ENCODE measurements at regions not wholly inside any gene's neighbourhood (a gene's known extent, or its start where the extent isn't known, plus 50 kb on each side); places are given as distances from the start of the nearest gene placed in this dataset.

GRCh38 chr1:191453487-191453886, 704.8 kb upstream of the RGS18 start:
- Histone ChIP-seq H3K4me2 (ENCODE audit: low read length) (no peak overlapping the region), H3K27ac (ENCODE audit: low read length) (no peak overlapping the region), H3K36me3 (replicated peaks; ENCODE audit: low read depth, low read length) (no peaks in the 10 kb centered on the region), H3K9me3 (ENCODE audit: insufficient read depth, low read length) (no peaks in the 10 kb centered on the region), H3K9ac (ENCODE audit: low read length) (no peak overlapping the region), H3K4me1 (ENCODE audit: low read length) (peaks cover 5% of the 10 kb centered on the region), H3K79me2 (ENCODE audit: low read length) (no peaks in the 10 kb centered on the region), H3K27me3 (ENCODE audit: low read depth, low read length) (no peaks in the 10 kb centered on the region), H2AFZ (ENCODE audit: low read depth, low read length) (no peak overlapping the region), H4K20me1 (ENCODE audit: insufficient read depth, low read length) (no peaks in the 10 kb centered on the region), H3K4me3 (ENCODE audit: low read length) (no peak overlapping the region)
- TF ChIP-seq EZH2phosphoT487 (IDR thresholded peaks at IDR 0.05; ENCODE audit: low read depth) = no peak
- peak; percentile 36 for TF ChIP-seq CTCF (IDR thresholded peaks at IDR 0.05; ENCODE audit: low read depth, low read length)

- H3K79me2 ChIP-seq (ENCODE audit: low read length) = no peaks in the 10 kb centered on the region
- no peaks in the 10 kb centered on the region for H3K36me3 ChIP-seq (replicated peaks; ENCODE audit: low read depth, low read length)
- no peaks in the 10 kb centered on the region for H3K27me3 ChIP-seq (ENCODE audit: low read depth, low read length)
- H3K9ac ChIP-seq (ENCODE audit: low read length) = no peak overlapping the region
- no peaks in the 10 kb centered on the region for H3K9me3 ChIP-seq (ENCODE audit: insufficient read depth, low read length)
- H3K4me2 ChIP-seq (ENCODE audit: low read length) = no peak overlapping the region
- no peak overlapping the region for H2AFZ ChIP-seq (ENCODE audit: low read depth, low read length)
- no peak overlapping the region for H3K27ac ChIP-seq (ENCODE audit: low read length)
- peaks cover 5% of the 10 kb centered on the region for H3K4me1 ChIP-seq (ENCODE audit: low read length)
- no peak overlapping the region for H3K4me3 ChIP-seq (ENCODE audit: low read length)
- H4K20me1 ChIP-seq (ENCODE audit: insufficient read depth, low read length) = no peaks in the 10 kb centered on the region
- TF ChIP-seq EZH2phosphoT487 (IDR thresholded peaks at IDR 0.05; ENCODE audit: low read depth) = no peak
- TF ChIP-seq CTCF (IDR thresholded peaks at IDR 0.05; ENCODE audit: low read depth, low read length) = no peak
Measured at GRCh38 chr1:191457889-191458288, 700.4 kb upstream of the RGS18 start.

GRCh38 chr1:191460234-191460633, 698.0 kb upstream of the RGS18 start:
- H3K36me3 ChIP-seq (replicated peaks; ENCODE audit: low read depth, low read length) = no peaks in the 10 kb centered on the region
- H3K27ac ChIP-seq (ENCODE audit: low read length) = no peak overlapping the region
- no peak overlapping the region for H3K4me3 ChIP-seq (ENCODE audit: low read length)
- no peaks in the 10 kb centered on the region for H3K79me2 ChIP-seq (ENCODE audit: low read length)
- TF ChIP-seq EZH2phosphoT487 (IDR thresholded peaks at IDR 0.05; ENCODE audit: low read depth) = no peak
- no peak for TF ChIP-seq CTCF (IDR thresholded peaks at IDR 0.05; ENCODE audit: low read depth, low read length)
- no peaks in the 10 kb centered on the region for H3K4me1 ChIP-seq (ENCODE audit: low read length)
- no peaks in the 10 kb centered on the region for H4K20me1 ChIP-seq (ENCODE audit: insufficient read depth, low read length)
- no peak overlapping the region for H2AFZ ChIP-seq (ENCODE audit: low read depth, low read length)
- no peak overlapping the region for H3K9ac ChIP-seq (ENCODE audit: low read length)
- no peak overlapping the region for H3K4me2 ChIP-seq (ENCODE audit: low read length)
- no peaks in the 10 kb centered on the region for H3K9me3 ChIP-seq (ENCODE audit: insufficient read depth, low read length)
- no peaks in the 10 kb centered on the region for H3K27me3 ChIP-seq (ENCODE audit: low read depth, low read length)

- no peaks in the 10 kb centered on the region for H3K36me3 ChIP-seq (replicated peaks; ENCODE audit: low read depth, low read length)
Measured at GRCh38 chr1:191483988-191484387, 674.3 kb upstream of the RGS18 start.

More at GRCh38 chr1:191483988-191484387, 674.3 kb upstream of the RGS18 start:
- Histone ChIP-seq H3K4me1 (ENCODE audit: low read length) (no peaks in the 10 kb centered on the region), H3K9ac (ENCODE audit: low read length) (no peak overlapping the region), H3K9me3 (ENCODE audit: insufficient read depth, low read length) (no peaks in the 10 kb centered on the region), H3K27ac (ENCODE audit: low read length) (no peak overlapping the region), H4K20me1 (ENCODE audit: insufficient read depth, low read length) (no peaks in the 10 kb centered on the region), H2AFZ (ENCODE audit: low read depth, low read length) (no peak overlapping the region), H3K4me3 (ENCODE audit: low read length) (no peak overlapping the region), H3K27me3 (ENCODE audit: low read depth, low read length) (no peaks in the 10 kb centered on the region), H3K4me2 (ENCODE audit: low read length) (no peak overlapping the region), H3K79me2 (ENCODE audit: low read length) (no peaks in the 10 kb centered on the region)
- TF ChIP-seq EZH2phosphoT487 (IDR thresholded peaks at IDR 0.05; ENCODE audit: low read depth) (no peak), CTCF (IDR thresholded peaks at IDR 0.05; ENCODE audit: low read depth, low read length) (no peak)
